ENCODE measurements at regions not wholly inside any gene's neighbourhood (a gene's known extent, or its start where the extent isn't known, plus 50 kb on each side); places are given as distances from the start of the nearest gene placed in this dataset.
"Not testable (repeated sequence)": the region's sequence is repeated elsewhere in the genome, so short reads cannot be mapped to it uniquely, and the experiment has no call there.

DNA sequence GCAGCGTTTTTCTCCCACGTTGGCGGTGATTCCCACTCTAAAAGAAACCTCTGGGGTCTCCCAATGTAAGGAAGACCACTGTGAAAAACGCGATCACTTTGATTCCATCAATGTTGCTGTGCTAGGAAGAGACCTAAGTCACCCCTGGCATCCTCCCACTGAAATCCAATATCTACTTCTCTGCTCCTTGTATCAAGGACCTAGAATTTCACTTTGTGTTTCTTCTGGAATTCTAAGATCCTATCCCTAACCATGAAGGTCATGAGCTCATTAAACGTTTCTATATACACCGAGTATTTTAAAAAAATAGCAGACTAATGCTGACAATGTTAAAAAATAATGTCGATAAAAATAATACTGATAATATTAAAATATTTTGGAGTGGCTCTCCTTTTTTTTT lies 118.8 kb upstream of the MYO10 start:
- H3K27ac ChIP-seq = no peak overlapping the region
- no peak for DNase-seq (ENCODE audit: low spot score)
- H3K9me3 ChIP-seq = no peaks in the 10 kb centered on the region
- no peaks in the 10 kb centered on the region for H3K36me3 ChIP-seq
- TF ChIP-seq POLR2A (IDR thresholded peaks at IDR 0.05) = no peak
- TF ChIP-seq, protein P1, sequence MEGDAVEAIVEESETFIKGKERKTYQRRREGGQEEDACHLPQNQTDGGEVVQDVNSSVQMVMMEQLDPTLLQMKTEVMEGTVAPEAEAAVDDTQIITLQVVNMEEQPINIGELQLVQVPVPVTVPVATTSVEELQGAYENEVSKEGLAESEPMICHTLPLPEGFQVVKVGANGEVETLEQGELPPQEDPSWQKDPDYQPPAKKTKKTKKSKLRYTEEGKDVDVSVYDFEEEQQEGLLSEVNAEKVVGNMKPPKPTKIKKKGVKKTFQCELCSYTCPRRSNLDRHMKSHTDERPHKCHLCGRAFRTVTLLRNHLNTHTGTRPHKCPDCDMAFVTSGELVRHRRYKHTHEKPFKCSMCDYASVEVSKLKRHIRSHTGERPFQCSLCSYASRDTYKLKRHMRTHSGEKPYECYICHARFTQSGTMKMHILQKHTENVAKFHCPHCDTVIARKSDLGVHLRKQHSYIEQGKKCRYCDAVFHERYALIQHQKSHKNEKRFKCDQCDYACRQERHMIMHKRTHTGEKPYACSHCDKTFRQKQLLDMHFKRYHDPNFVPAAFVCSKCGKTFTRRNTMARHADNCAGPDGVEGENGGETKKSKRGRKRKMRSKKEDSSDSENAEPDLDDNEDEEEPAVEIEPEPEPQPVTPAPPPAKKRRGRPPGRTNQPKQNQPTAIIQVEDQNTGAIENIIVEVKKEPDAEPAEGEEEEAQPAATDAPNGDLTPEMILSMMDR (IDR thresholded peaks at IDR 0.05) = no peak
- no peak for TF ChIP-seq POLR2AphosphoS5 (IDR thresholded peaks at IDR 0.05)
- H3K4me3 ChIP-seq = no peak overlapping the region
- intact Hi-C loops (cut with DNase I) = no loop called here
- peaks cover 4% of the 10 kb centered on the region for H3K4me1 ChIP-seq (replicated peaks)
- H3K27me3 ChIP-seq (replicated peaks; ENCODE audit: insufficient read depth) = no peaks in the 10 kb centered on the region
- 83% methylated on average over 8 of the region's 8 CpGs for WGBS

DNA sequence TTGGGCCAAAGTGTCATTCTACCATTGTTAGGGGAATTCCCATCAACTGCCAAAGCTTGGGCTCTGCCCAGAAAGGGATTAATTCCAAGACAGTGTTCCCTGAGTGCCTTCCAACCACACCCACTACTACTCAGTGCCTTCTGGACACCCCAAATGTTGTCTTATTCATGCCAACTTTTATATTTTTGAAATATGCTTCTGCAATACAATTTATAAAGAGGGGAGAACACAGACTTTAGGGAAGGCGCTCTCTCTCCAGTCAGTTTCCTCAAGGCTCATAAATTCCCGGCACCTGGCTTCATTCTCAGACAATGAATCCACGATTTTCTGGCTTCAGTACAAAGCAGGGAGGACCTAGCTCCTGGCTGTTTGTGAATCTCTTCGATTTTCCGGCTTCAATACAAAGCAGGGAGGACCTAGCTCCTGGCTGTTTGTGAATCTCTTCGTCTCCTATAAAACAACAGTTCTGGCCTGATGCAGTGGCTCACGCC lies 120.1 kb upstream of the MYO10 start:
- no peak overlapping the region for H3K27ac ChIP-seq
- H3K9me3 ChIP-seq = no peaks in the 10 kb centered on the region
- TF ChIP-seq, protein P1 (IDR thresholded peaks at IDR 0.05) = no peak
- no peak for TF ChIP-seq POLR2AphosphoS5 (IDR thresholded peaks at IDR 0.05)
- TF ChIP-seq POLR2A (IDR thresholded peaks at IDR 0.05) = no peak
- 32% methylated on average over 7 of the region's 7 CpGs for WGBS
- H3K27me3 ChIP-seq (replicated peaks; ENCODE audit: insufficient read depth) = no peaks in the 10 kb centered on the region
- no peak overlapping the region for H3K4me3 ChIP-seq
- peaks cover 4% of the 10 kb centered on the region for H3K4me1 ChIP-seq (replicated peaks)
- intact Hi-C loops (cut with DNase I) = no loop called here
- DNase-seq (ENCODE audit: low spot score) = peak; percentile 24
- H3K36me3 ChIP-seq = no peaks in the 10 kb centered on the region

DNA sequence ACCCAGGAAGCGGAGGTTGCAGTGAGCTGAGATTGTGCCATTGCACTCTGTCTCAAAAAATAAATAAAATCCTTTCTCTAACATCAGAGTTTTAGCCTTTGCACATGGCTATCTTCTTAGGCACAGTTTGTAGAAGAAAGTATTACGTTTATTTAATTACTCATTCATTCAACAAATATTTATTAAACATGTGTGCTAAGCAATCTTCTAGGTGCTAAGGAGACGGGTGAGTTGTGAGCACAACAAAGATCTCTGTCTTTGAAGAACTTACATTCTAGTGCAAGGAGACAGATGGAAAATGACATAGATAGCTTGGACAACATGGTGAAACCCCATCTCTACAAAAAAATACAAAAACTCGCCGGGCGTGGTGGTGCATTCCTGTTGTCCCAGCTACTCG lies 122.3 kb upstream of the MYO10 start:
- H3K4me1 ChIP-seq (replicated peaks) = peaks cover 4% of the 10 kb centered on the region
- H3K4me3 ChIP-seq = no peak overlapping the region
- no peak overlapping the region for H3K27ac ChIP-seq
- intact Hi-C loops (cut with DNase I) = no loop called here
- 75% methylated on average over 7 of the region's 7 CpGs for WGBS
- no peak for DNase-seq (ENCODE audit: low spot score)
- H3K36me3 ChIP-seq = no peaks in the 10 kb centered on the region
- H3K9me3 ChIP-seq = no peaks in the 10 kb centered on the region
- H3K27me3 ChIP-seq (replicated peaks; ENCODE audit: insufficient read depth) = no peaks in the 10 kb centered on the region
- no peak for TF ChIP-seq POLR2AphosphoS5 (IDR thresholded peaks at IDR 0.05)
- TF ChIP-seq, protein P1 (IDR thresholded peaks at IDR 0.05) = no peak
- no peak for TF ChIP-seq POLR2A (IDR thresholded peaks at IDR 0.05)

DNA sequence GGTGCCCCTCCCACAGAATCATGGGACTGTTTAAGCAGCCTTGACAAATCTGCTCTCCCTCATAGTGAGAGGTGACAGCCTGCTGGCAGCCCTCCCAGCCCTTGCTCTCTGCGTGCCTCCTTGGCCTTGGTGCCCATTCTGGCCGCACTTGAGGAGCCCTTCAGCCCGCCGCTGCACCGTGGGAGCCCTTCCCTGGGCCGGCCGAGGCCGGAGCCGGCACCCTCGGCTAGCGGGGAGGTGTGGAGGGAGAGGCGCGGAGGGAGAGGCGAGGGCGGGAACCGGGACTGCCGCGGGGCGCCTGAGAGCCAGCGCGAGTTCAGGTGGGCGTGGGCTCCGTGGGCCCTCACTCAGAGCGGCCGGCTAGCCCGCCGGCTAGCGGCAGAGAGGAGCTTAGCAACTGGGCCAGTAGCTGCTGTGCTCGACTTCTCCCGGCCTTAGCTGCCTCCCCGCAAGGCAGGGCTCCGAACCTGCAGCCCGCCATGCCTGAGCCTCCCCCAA lies 125.9 kb upstream of the MYO10 start:
- no peak for TF ChIP-seq POLR2A (IDR thresholded peaks at IDR 0.05)
- no peak for TF ChIP-seq POLR2AphosphoS5 (IDR thresholded peaks at IDR 0.05)
- TF ChIP-seq, protein P1 (IDR thresholded peaks at IDR 0.05) = no peak
- no peak for DNase-seq (ENCODE audit: low spot score)
- H3K27ac ChIP-seq = no peak overlapping the region
- H3K27me3 ChIP-seq (replicated peaks; ENCODE audit: insufficient read depth) = no peaks in the 10 kb centered on the region
- intact Hi-C loops (cut with DNase I) = no loop called here
- no peaks in the 10 kb centered on the region for H3K36me3 ChIP-seq
- WGBS = 95% methylated on average over 33 of the region's 33 CpGs
- no peak overlapping the region for H3K4me3 ChIP-seq
- peaks cover 4% of the 10 kb centered on the region for H3K4me1 ChIP-seq (replicated peaks)
- no peaks in the 10 kb centered on the region for H3K9me3 ChIP-seq

DNA sequence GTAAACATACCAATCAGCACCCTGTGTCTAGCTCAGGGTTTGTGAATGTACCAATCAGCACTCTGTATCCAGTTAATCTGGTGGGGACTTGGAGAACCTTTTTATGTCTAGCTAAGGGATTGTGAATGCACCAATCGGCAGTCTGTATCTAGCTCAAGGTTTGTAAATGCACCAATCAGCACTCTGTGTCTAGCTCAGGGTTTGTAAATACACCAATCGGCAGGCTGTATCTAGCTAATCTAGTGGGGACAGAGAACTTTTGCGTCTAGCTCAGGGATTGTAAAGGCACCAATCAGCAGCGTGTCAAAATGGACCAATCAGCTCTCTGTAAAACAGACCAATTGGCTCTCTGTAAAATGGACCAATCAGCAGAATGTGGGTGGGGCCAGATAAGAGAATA lies 126.7 kb upstream of the MYO10 start:
- H3K4me1 ChIP-seq (replicated peaks); H3K27me3 ChIP-seq (replicated peaks; ENCODE audit: insufficient read depth); H3K9me3 ChIP-seq; H3K36me3 ChIP-seq; intact Hi-C loops (cut with DNase I); H3K4me3 ChIP-seq; H3K27ac ChIP-seq; DNase-seq (ENCODE audit: low spot score): not testable (repeated sequence)
- WGBS = 96% methylated on average over 4 of the region's 4 CpGs

All from prostate gland (tissue), 2 donors.